ENCODE measurements at regions not wholly inside any gene's neighbourhood (a gene's known extent, or its start where the extent isn't known, plus 50 kb on each side); places are given as distances from the start of the nearest gene placed in this dataset.

GRCh38 chr15:80317389-80318182 lies 65.6 kb upstream of the CTXND1 start:
- Histone ChIP-seq H3K27ac (ENCODE audit: low read length) (no peak overlapping the region), H2AFZ (ENCODE audit: low read depth, low read length) (peak overlapping the region; percentile 19), H3K27me3 (ENCODE audit: low read depth, low read length) (peaks cover 16% of the 10 kb centered on the region), H3K9ac (ENCODE audit: low read length) (no peak overlapping the region), H3K36me3 (replicated peaks; ENCODE audit: low read depth, low read length) (no peaks in the 10 kb centered on the region), H3K79me2 (ENCODE audit: low read length) (no peaks in the 10 kb centered on the region), H3K4me1 (ENCODE audit: low read length) (peaks cover 13% of the 10 kb centered on the region), H3K4me3 (ENCODE audit: low read length) (no peak overlapping the region), H3K9me3 (ENCODE audit: insufficient read depth, low read length) (no peaks in the 10 kb centered on the region), H3K4me2 (ENCODE audit: low read length) (peak overlapping the region; percentile 8), H4K20me1 (ENCODE audit: insufficient read depth, low read length) (no peaks in the 10 kb centered on the region)
- TF ChIP-seq, protein P1, sequence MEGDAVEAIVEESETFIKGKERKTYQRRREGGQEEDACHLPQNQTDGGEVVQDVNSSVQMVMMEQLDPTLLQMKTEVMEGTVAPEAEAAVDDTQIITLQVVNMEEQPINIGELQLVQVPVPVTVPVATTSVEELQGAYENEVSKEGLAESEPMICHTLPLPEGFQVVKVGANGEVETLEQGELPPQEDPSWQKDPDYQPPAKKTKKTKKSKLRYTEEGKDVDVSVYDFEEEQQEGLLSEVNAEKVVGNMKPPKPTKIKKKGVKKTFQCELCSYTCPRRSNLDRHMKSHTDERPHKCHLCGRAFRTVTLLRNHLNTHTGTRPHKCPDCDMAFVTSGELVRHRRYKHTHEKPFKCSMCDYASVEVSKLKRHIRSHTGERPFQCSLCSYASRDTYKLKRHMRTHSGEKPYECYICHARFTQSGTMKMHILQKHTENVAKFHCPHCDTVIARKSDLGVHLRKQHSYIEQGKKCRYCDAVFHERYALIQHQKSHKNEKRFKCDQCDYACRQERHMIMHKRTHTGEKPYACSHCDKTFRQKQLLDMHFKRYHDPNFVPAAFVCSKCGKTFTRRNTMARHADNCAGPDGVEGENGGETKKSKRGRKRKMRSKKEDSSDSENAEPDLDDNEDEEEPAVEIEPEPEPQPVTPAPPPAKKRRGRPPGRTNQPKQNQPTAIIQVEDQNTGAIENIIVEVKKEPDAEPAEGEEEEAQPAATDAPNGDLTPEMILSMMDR (IDR thresholded peaks at IDR 0.05; ENCODE audit: low read depth, low read length), result no peak
- TF ChIP-seq EZH2phosphoT487 (IDR thresholded peaks at IDR 0.05; ENCODE audit: low read depth), result no peak

DNA sequence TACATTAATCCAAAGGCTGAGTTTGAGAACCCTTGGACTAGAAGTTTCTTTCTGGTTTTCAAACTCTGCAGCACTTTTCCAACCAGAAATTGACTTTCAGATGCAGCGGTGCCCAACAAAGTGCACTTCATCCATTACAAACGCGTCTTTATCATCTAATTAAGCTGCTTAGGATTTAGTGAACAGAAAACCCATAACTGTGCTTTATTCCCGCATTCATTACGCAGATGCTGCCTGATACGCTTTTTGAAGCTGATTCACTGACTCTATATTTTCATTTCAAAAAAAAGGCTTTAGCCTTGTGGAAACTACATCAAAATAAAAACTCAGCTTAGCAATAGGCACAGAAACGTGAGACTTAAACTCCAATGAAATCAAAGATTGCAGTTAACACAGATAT lies 69.8 kb upstream of the CTXND1 start:
- no peak overlapping the region for H3K4me2 ChIP-seq (ENCODE audit: low read length)
- no peak overlapping the region for H2AFZ ChIP-seq (ENCODE audit: low read depth, low read length)
- peaks cover 12% of the 10 kb centered on the region; the same call in 1 of the 2 replicates for H3K27me3 ChIP-seq (ENCODE audit: low read depth, low read length)
- H3K9ac ChIP-seq (ENCODE audit: low read length), result no peak overlapping the region
- peaks cover 18% of the 10 kb centered on the region for H3K4me1 ChIP-seq (ENCODE audit: low read length)
- H3K4me3 ChIP-seq (ENCODE audit: low read length), result no peak overlapping the region
- no peak overlapping the region for H3K27ac ChIP-seq (ENCODE audit: low read length)
- no peaks in the 10 kb centered on the region for H3K9me3 ChIP-seq (ENCODE audit: insufficient read depth, low read length)
- no peaks in the 10 kb centered on the region for H4K20me1 ChIP-seq (ENCODE audit: insufficient read depth, low read length)
- H3K36me3 ChIP-seq (replicated peaks; ENCODE audit: low read depth, low read length), result no peaks in the 10 kb centered on the region
- no peaks in the 10 kb centered on the region for H3K79me2 ChIP-seq (ENCODE audit: low read length)
- TF ChIP-seq EZH2phosphoT487 (IDR thresholded peaks at IDR 0.05; ENCODE audit: low read depth), result no peak
- TF ChIP-seq, protein P1 (IDR thresholded peaks at IDR 0.05; ENCODE audit: low read depth, low read length), result no peak

- H3K79me2 ChIP-seq (ENCODE audit: low read length), result no peaks in the 10 kb centered on the region
- H3K27ac ChIP-seq (ENCODE audit: low read length), result no peak overlapping the region
- H3K9ac ChIP-seq (ENCODE audit: low read length), result no peak overlapping the region
- no peak overlapping the region for H3K4me3 ChIP-seq (ENCODE audit: low read length)
- H3K4me1 ChIP-seq (ENCODE audit: low read length), result peaks cover 13% of the 10 kb centered on the region
- H3K27me3 ChIP-seq (ENCODE audit: low read depth, low read length), result peaks cover 12% of the 10 kb centered on the region; the same call in 1 of the 2 replicates
- H4K20me1 ChIP-seq (ENCODE audit: insufficient read depth, low read length), result no peaks in the 10 kb centered on the region
- no peak overlapping the region for H3K4me2 ChIP-seq (ENCODE audit: low read length)
- peaks cover 3% of the 10 kb centered on the region for H3K36me3 ChIP-seq (replicated peaks; ENCODE audit: low read depth, low read length)
- no peaks in the 10 kb centered on the region for H3K9me3 ChIP-seq (ENCODE audit: insufficient read depth, low read length)
- TF ChIP-seq, protein P1 (IDR thresholded peaks at IDR 0.05; ENCODE audit: low read depth, low read length), result no peak
- no peak for TF ChIP-seq EZH2phosphoT487 (IDR thresholded peaks at IDR 0.05; ENCODE audit: low read depth)
- no peak overlapping the region for H2AFZ ChIP-seq (ENCODE audit: low read depth, low read length)
Observed at GRCh38 chr15:80323285-80323684, 71.3 kb upstream of the CTXND1 start.

- Histone ChIP-seq H3K9me3 (ENCODE audit: insufficient read depth, low read length) (no peaks in the 10 kb centered on the region), H3K36me3 (replicated peaks; ENCODE audit: low read depth, low read length) (peaks cover 3% of the 10 kb centered on the region), H3K4me2 (ENCODE audit: low read length) (peak overlapping the region; percentile 27), H3K4me1 (ENCODE audit: low read length) (peaks cover 20% of the 10 kb centered on the region), H3K27me3 (ENCODE audit: low read depth, low read length) (peaks cover 12% of the 10 kb centered on the region; the same call in 1 of the 2 replicates), H4K20me1 (ENCODE audit: insufficient read depth, low read length) (no peaks in the 10 kb centered on the region), H3K9ac (ENCODE audit: low read length) (no peak overlapping the region), H3K79me2 (ENCODE audit: low read length) (no peaks in the 10 kb centered on the region), H3K4me3 (ENCODE audit: low read length) (no peak overlapping the region), H2AFZ (ENCODE audit: low read depth, low read length) (no peak overlapping the region), H3K27ac (ENCODE audit: low read length) (no peak overlapping the region)
- TF ChIP-seq EZH2phosphoT487 (IDR thresholded peaks at IDR 0.05; ENCODE audit: low read depth), result no peak
- TF ChIP-seq, protein P1 (IDR thresholded peaks at IDR 0.05; ENCODE audit: low read depth, low read length), result no peak
Observed at GRCh38 chr15:80324545-80325080, 72.6 kb upstream of the CTXND1 start.
